ENCODE measurements at regions not wholly inside any gene's neighbourhood (a gene's known extent, or its start where the extent isn't known, plus 50 kb on each side); places are given as distances from the start of the nearest gene placed in this dataset.
"Not testable (repeated sequence)": the region's sequence is repeated elsewhere in the genome, so short reads cannot be mapped to it uniquely, and the experiment has no call there.

- no peak for DNase-seq
Measured at GRCh38 chr5:17690473-17690872, 56.2 kb downstream of the TAF11L14 start.

- DNase-seq, result no peak
Measured at GRCh38 chr5:17691762-17692161, 57.5 kb downstream of the TAF11L14 start.

- no peak for DNase-seq
Measured at GRCh38 chr5:17694371-17694770, 60.1 kb downstream of the TAF11L14 start.

GRCh38 chr5:17694914-17695313, 60.7 kb downstream of the TAF11L14 start:
- no peak for DNase-seq

GRCh38 chr5:17696627-17697026, 62.4 kb downstream of the TAF11L14 start:
- DNase-seq, result no peak

- DNase-seq, result no peak
Measured at GRCh38 chr5:17697671-17698070, 63.4 kb downstream of the TAF11L14 start.

- no peak for DNase-seq
Measured at GRCh38 chr5:17709011-17709710, 74.9 kb downstream of the TAF11L14 start.

GRCh38 chr5:17713301-17713700, 79.0 kb downstream of the TAF11L14 start:
- DNase-seq, result no peak

- no peak for DNase-seq
Measured at GRCh38 chr5:17714186-17714585, 79.9 kb downstream of the TAF11L14 start.

GRCh38 chr5:17719592-17719991, 85.3 kb downstream of the TAF11L14 start:
- DNase-seq, result no peak

GRCh38 chr5:17720071-17720470, 85.8 kb downstream of the TAF11L14 start:
- DNase-seq, result no peak

GRCh38 chr5:17723876-17724275, 89.6 kb downstream of the TAF11L14 start:
- DNase-seq, result no peak

- DNase-seq, result no peak
Measured at GRCh38 chr5:17727098-17727497, 92.8 kb downstream of the TAF11L14 start.

GRCh38 chr5:17730421-17730820, 96.2 kb downstream of the TAF11L14 start:
- DNase-seq, result no peak

GRCh38 chr5:17732351-17732923, 98.2 kb downstream of the TAF11L14 start:
- no peak for DNase-seq

- no peak for DNase-seq
Measured at GRCh38 chr5:17734011-17734410, 99.8 kb downstream of the TAF11L14 start.

- no peak for DNase-seq
Measured at GRCh38 chr5:17735761-17736160, 101.5 kb downstream of the TAF11L14 start.

- no peak for DNase-seq
Measured at GRCh38 chr5:17737092-17737491, 102.8 kb downstream of the TAF11L14 start.

- no peak for DNase-seq
Measured at GRCh38 chr5:17738446-17738845, 104.2 kb downstream of the TAF11L14 start.

- no peak for DNase-seq
Measured at GRCh38 chr5:17743580-17744435, 109.5 kb downstream of the TAF11L14 start.

GRCh38 chr5:17748201-17748600, 113.9 kb downstream of the TAF11L14 start:
- no peak for DNase-seq

- no peak for DNase-seq
Measured at GRCh38 chr5:17748941-17749340, 114.7 kb downstream of the TAF11L14 start.

- not testable (repeated sequence) for DNase-seq
Measured at GRCh38 chr5:17755406-17755805, 121.1 kb downstream of the TAF11L14 start.

GRCh38 chr5:17761326-17761725, 127.1 kb downstream of the TAF11L14 start:
- no peak for DNase-seq

Measured in CD4-positive, alpha-beta T cell treated with Interleukin-4 for 1 hour (primary cell).